ENCODE measurements at regions not wholly inside any gene's neighbourhood (a gene's known extent, or its start where the extent isn't known, plus 50 kb on each side); places are given as distances from the start of the nearest gene placed in this dataset.
"Not testable (repeated sequence)": the region's sequence is repeated elsewhere in the genome, so short reads cannot be mapped to it uniquely, and the experiment has no call there.

DNA sequence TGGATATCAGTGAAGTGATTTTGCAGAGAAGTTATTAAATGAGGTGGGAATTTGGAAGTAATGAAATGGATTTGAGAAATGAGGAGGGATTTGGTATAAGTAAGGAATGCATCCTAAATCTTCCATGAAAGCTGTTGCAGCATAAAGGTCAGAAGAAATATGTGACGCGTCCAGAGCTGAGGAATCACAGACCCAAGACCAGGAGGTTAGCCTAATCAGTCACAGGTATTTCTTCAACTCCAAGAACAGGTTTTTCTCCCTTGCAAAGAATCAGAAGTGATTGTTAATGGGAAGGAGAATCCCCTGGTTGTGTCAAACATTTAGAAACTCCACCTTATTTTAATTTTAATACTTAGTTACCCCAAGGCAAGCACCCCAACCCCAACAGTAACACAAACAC, 253.2 kb downstream of the MEX3B start (continued):
- TF ChIP-seq, protein P1, sequence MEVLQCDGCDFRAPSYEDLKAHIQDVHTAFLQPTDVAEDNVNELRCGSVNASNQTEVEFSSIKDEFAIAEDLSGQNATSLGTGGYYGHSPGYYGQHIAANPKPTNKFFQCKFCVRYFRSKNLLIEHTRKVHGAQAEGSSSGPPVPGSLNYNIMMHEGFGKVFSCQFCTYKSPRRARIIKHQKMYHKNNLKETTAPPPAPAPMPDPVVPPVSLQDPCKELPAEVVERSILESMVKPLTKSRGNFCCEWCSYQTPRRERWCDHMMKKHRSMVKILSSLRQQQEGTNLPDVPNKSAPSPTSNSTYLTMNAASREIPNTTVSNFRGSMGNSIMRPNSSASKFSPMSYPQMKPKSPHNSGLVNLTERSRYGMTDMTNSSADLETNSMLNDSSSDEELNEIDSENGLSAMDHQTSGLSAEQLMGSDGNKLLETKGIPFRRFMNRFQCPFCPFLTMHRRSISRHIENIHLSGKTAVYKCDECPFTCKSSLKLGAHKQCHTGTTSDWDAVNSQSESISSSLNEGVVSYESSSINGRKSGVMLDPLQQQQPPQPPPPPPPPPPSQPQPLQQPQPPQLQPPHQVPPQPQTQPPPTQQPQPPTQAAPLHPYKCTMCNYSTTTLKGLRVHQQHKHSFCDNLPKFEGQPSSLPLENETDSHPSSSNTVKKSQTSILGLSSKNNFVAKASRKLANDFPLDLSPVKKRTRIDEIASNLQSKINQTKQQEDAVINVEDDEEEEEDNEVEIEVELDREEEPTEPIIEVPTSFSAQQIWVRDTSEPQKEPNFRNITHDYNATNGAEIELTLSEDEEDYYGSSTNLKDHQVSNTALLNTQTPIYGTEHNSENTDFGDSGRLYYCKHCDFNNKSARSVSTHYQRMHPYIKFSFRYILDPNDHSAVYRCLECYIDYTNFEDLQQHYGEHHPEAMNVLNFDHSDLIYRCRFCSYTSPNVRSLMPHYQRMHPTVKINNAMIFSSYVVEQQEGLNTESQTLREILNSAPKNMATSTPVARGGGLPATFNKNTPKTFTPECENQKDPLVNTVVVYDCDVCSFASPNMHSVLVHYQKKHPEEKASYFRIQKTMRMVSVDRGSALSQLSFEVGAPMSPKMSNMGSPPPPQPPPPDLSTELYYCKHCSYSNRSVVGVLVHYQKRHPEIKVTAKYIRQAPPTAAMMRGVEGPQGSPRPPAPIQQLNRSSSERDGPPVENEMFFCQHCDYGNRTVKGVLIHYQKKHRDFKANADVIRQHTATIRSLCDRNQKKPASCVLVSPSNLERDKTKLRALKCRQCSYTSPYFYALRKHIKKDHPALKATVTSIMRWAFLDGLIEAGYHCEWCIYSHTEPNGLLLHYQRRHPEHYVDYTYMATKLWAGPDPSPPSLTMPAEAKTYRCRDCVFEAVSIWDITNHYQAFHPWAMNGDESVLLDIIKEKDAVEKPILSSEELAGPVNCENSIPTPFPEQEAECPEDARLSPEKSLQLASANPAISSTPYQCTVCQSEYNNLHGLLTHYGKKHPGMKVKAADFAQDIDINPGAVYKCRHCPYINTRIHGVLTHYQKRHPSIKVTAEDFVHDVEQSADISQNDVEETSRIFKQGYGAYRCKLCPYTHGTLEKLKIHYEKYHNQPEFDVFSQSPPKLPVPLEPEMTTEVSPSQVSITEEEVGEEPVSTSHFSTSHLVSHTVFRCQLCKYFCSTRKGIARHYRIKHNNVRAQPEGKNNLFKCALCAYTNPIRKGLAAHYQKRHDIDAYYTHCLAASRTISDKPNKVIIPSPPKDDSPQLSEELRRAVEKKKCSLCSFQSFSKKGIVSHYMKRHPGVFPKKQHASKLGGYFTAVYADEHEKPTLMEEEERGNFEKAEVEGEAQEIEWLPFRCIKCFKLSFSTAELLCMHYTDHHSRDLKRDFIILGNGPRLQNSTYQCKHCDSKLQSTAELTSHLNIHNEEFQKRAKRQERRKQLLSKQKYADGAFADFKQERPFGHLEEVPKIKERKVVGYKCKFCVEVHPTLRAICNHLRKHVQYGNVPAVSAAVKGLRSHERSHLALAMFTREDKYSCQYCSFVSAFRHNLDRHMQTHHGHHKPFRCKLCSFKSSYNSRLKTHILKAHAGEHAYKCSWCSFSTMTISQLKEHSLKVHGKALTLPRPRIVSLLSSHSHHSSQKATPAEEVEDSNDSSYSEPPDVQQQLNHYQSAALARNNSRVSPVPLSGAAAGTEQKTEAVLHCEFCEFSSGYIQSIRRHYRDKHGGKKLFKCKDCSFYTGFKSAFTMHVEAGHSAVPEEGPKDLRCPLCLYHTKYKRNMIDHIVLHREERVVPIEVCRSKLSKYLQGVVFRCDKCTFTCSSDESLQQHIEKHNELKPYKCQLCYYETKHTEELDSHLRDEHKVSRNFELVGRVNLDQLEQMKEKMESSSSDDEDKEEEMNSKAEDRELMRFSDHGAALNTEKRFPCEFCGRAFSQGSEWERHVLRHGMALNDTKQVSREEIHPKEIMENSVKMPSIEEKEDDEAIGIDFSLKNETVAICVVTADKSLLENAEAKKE (CRISPR knock-in tag; IDR thresholded peaks at IDR 0.05) = no peak
- TF ChIP-seq CREB1 (CRISPR knock-in tag; IDR thresholded peaks at IDR 0.05; ENCODE audit: low read depth) (no peak), POLR2AphosphoS5 (IDR thresholded peaks at IDR 0.05; ENCODE audit: low read depth) (no peak), EZH2 (IDR thresholded peaks at IDR 0.05; ENCODE audit: low read depth, unreplicated experiment) (no peak), ZNF114 (CRISPR knock-in tag; IDR thresholded peaks at IDR 0.05) (no peak)
- TF ChIP-seq, protein P2, sequence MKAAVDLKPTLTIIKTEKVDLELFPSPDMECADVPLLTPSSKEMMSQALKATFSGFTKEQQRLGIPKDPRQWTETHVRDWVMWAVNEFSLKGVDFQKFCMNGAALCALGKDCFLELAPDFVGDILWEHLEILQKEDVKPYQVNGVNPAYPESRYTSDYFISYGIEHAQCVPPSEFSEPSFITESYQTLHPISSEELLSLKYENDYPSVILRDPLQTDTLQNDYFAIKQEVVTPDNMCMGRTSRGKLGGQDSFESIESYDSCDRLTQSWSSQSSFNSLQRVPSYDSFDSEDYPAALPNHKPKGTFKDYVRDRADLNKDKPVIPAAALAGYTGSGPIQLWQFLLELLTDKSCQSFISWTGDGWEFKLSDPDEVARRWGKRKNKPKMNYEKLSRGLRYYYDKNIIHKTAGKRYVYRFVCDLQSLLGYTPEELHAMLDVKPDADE (IDR thresholded peaks at IDR 0.05) = no peak
- TF ChIP-seq, protein P3, sequence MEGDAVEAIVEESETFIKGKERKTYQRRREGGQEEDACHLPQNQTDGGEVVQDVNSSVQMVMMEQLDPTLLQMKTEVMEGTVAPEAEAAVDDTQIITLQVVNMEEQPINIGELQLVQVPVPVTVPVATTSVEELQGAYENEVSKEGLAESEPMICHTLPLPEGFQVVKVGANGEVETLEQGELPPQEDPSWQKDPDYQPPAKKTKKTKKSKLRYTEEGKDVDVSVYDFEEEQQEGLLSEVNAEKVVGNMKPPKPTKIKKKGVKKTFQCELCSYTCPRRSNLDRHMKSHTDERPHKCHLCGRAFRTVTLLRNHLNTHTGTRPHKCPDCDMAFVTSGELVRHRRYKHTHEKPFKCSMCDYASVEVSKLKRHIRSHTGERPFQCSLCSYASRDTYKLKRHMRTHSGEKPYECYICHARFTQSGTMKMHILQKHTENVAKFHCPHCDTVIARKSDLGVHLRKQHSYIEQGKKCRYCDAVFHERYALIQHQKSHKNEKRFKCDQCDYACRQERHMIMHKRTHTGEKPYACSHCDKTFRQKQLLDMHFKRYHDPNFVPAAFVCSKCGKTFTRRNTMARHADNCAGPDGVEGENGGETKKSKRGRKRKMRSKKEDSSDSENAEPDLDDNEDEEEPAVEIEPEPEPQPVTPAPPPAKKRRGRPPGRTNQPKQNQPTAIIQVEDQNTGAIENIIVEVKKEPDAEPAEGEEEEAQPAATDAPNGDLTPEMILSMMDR (conservative IDR thresholded peaks at IDR 0.05; ENCODE audit: low read depth in 2 of 2) = no peak

DNA sequence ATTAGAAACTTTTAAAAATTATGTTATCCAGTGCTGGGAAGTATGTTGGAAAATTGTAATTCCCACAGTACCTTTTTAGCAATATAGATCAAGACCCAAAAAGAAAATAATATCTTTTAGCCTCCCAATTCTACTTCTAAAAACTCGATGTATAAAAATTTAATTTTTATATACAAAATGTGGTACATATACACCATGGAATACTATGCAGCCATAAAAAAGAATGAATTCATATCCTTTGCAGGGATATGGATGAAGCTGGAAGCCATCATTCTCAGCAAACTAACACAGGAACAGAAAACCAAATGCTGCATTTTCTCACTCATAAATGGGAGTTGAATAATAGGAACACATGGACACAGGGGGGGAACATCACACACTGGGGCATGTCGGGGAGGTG, 254.5 kb downstream of the MEX3B start:
- not testable (repeated sequence) for H3K4me1 Mint-ChIP-seq; ATAC-seq; H3K27me3 Mint-ChIP-seq (ENCODE audit: insufficient read depth, low read depth, poor library complexity); H3K9me2 ChIP-seq (ENCODE audit: insufficient read depth); H3K4me3 ChIP-seq; H3F3A ChIP-seq (replicated peaks; ENCODE audit: low read depth); H3K36me3 ChIP-seq (ENCODE audit: insufficient read depth); H3K9me3 Mint-ChIP-seq; H3K27me3 ChIP-seq (ENCODE audit: insufficient read depth); H3K4me3 Mint-ChIP-seq; H3K36me3 Mint-ChIP-seq (ENCODE audit: low read depth); H3K4me2 ChIP-seq; H3K27ac Mint-ChIP-seq; H4K20me1 ChIP-seq (replicated peaks; ENCODE audit: insufficient read depth); H3K27ac ChIP-seq (ENCODE audit: low read depth); H2AFZ ChIP-seq; DNase-seq (ENCODE audit: low spot score)
- Histone ChIP-seq H3K79me2 (replicated peaks; ENCODE audit: insufficient read depth) (peaks cover 67% of the 10 kb centered on the region), H3K4me1 (ENCODE audit: insufficient read depth) (peaks cover 39% of the 10 kb centered on the region)

Data from GM23338 (cell line).